ENCODE measurements at regions not wholly inside any gene's neighbourhood (a gene's known extent, or its start where the extent isn't known, plus 50 kb on each side); places are given as distances from the start of the nearest gene placed in this dataset.

- intact Hi-C loops (cut with micrococcal nuclease): no loop called here
These were observed 508.5 kb upstream of the FAT1 start for GRCh38 chr4:187232196-187232595.

DNA sequence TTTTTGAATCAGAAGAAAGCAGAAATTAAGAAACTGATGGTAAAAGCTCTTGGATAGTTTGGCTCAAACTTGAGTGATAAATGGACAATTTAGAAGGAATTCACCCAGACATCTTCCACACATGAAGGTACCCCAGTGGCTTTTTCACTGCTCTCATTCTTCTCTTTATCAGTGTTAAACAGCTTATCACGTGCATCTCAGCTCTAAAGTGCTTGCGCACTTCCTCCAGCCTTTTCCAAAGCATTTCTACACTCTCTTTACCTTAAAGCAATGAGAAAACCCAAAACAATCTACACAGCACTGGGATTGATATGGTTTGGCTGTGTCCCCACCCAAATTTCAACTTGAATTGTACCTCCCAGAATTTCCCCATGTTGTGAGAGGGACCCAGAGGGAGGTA, 509.1 kb upstream of the FAT1 start:
- intact Hi-C loops (cut with micrococcal nuclease): no loop called here

- intact Hi-C loops (cut with micrococcal nuclease): no loop called here
These were observed 512.0 kb upstream of the FAT1 start for GRCh38 chr4:187235456-187236170.

DNA sequence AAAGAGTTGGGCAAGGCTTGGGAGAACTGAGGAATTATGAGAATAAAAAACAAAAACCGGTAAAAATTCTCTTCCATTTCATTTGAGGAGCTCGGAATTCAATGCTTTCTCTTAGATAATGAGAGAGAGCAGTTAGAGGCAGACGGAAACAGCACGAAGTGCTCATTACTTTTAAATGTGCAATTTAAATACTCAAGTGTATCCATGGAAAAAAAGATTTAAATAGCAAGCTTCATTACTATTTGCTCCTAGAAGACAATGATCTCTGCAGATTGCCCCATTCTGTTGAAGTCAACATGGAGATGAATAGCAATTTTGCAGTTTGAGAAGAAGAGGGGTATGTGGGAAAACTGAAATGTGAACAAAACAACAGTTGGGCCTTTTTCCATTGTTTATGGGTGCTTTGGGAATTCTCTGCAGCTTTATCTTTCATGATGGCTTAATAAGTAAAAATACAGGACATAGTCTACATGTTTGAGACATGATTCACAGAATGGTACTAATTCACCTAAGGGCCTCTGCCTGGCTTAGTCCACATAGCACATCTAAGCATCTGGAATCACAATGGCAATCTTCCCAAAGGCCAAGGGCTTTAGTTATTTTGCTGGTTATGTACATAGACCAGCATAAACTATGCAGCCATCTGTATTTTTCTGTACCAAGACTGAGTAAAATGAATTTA, 512.7 kb upstream of the FAT1 start:
- intact Hi-C loops (cut with micrococcal nuclease): no loop called here

DNA sequence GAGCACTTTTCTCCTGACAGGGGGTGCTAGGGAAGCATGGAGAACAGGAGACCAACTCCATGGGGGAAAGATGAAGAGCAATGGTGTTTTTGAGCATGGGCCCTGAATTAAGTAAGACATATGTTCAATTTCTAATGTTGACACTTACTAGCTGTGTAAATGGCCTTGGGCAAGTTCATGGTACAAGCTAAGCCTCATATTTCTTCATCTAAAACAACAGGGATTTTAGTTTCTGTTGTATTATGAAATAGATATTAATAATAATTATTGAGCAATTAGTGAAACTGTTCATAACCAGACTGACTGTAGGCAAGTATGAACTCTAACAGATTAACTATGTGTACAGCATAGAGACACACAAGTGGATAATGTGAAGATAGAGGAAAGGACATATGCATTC, 515.0 kb upstream of the FAT1 start:
- intact Hi-C loops (cut with micrococcal nuclease): no loop called here

DNA sequence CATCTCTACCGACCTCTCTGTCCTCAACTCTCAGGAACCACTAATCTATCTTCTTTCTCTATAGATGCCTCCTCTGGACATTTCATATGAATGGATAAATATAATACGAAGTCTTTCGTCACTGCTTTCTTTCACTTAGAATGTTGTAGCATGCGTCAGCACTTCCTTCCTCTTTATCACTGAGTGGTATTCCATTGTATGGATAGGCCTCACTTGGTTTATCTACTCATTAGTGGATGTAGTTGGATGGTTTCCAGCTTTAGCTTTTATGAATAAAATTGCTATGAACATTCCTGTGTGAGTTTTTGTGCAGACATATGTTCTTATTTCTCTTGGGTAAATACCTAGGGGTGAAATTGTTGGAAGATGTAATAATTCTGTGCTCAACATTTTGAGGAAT, 528.2 kb upstream of the FAT1 start:
- intact Hi-C loops (cut with micrococcal nuclease): no loop called here

- intact Hi-C loops (cut with micrococcal nuclease): no loop called here
These were observed 533.2 kb upstream of the FAT1 start for GRCh38 chr4:187256897-187257296.

- intact Hi-C loops (cut with micrococcal nuclease): no loop called here
These were observed 535.2 kb upstream of the FAT1 start for GRCh38 chr4:187258651-187259401.

DNA sequence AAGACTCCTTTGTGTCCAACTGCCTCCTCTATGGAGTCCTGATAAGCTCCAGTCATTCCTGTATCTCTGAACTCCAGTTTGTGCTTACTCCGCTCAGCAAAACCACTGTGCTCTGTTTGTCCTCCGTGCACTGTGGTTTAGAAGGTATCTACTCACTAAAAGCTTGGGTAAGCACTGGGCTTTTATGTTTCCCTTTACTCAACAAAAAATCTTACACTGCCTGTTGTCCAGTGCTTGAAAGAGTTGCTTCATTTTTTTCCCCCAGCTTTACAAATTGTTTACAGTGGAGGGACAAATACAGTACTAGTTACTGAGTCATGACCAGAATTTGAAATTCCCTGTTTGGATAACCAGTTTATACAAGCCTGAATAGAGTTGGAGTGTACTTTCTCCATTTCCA, 545.3 kb upstream of the FAT1 start:
- intact Hi-C loops (cut with micrococcal nuclease): no loop called here

DNA sequence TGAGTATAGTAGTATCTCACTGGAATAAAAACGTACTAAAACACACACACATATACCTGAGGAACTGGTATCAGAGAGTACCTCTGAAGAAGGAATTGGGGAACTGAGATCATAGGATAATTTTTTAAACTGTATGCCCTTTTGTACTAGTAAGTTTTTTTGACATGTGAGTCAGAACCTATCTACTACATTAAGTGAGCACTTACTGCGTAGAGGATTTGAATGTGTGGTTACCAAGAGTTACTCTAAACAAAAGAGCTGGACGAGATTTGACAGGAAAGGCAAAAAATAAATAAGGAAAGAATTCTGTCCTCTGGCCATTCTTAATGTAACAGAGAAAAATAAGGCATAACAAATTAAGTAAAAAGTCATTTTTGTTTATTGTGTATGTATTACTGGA, 546.5 kb upstream of the FAT1 start:
- intact Hi-C loops (cut with micrococcal nuclease): no loop called here

GRCh38 chr4:187271848-187272247, 548.2 kb upstream of the FAT1 start:
- intact Hi-C loops (cut with micrococcal nuclease): no loop called here

GRCh38 chr4:187274153-187274552, 550.5 kb upstream of the FAT1 start:
- intact Hi-C loops (cut with micrococcal nuclease): no loop called here

- intact Hi-C loops (cut with micrococcal nuclease): no loop called here
These were observed 553.2 kb upstream of the FAT1 start for GRCh38 chr4:187276736-187277408.

GRCh38 chr4:187283201-187283955, 559.7 kb upstream of the FAT1 start:
- intact Hi-C loops (cut with micrococcal nuclease): no loop called here

- intact Hi-C loops (cut with micrococcal nuclease): no loop called here
These were observed 562.9 kb upstream of the FAT1 start for GRCh38 chr4:187286525-187286924.

- intact Hi-C loops (cut with micrococcal nuclease): no loop called here
These were observed 565.7 kb upstream of the FAT1 start for GRCh38 chr4:187289371-187289770.

DNA sequence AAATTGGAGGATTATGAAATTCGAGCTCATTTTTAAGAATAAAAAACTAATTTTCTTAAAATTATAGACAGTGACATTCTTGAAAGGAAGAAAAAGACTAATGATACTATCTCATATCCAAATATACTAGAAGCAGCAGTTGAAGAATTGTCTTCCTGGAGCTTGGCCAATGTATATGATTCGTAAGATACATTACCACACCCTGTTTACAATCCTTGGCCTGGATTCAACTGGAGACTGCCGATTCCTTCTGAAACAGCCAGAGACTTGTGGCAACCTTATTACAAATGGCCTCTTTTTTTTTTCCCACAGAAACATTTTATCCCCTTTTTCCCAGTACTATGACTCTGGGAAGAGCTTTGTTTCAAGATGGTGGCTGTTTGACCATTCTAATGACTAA, 571.2 kb upstream of the FAT1 start:
- intact Hi-C loops (cut with micrococcal nuclease): no loop called here

GRCh38 chr4:187301923-187302322, 578.3 kb upstream of the FAT1 start:
- intact Hi-C loops (cut with micrococcal nuclease): no loop called here

DNA sequence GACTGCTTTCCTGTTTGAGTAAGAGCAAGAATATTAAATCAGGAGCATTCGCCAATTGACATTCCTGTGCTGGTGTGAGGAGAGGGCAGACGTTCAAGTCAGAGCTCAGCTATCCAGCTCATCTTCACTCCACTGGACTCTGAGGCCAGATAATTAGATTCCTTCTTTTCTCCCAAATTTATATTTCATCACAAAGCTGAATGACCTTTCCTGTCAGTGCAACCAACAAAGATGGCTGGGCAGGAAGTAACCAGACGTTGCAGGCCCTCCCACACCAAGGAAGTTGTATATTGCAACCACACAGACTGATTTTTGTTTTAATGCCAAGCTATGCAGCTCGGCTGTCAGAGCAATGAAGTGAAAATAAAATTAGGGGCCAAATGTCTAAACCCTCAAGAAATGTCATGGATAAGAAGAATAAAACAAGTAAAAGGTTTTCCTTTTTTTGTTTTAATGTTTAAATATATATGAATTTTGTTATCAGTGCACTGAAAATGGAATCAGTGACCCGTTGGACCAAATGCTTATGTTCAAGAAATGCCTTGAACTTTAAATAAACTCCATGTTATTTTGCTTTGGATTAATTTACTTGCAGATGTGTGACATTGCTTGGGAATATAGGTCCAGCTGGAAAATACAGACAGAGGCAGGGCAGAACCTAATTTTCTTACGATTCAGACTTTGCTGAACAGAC, 578.9 kb upstream of the FAT1 start:
- intact Hi-C loops (cut with micrococcal nuclease): no loop called here

DNA sequence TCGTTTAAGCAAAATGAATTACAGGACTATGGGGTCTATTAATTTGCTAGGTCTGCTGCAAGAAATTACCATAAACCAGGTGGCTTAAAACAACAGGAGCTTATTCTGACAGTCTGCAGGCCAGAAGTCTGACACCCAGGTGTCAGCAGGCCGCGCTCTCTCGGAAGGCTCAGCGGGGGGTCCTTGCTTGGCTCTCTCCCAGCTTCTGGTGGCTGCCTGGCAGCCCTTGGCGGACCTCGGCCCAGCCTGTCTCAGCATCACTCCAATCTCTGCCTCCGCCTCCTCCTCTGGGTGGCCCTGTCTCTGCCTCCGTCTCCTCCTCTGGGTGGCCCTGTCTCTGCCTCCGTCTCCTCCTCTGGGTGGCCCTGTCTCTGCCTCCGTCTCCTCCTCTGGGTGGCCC, 580.5 kb upstream of the FAT1 start:
- intact Hi-C loops (cut with micrococcal nuclease): no loop called here

- intact Hi-C loops (cut with micrococcal nuclease): no loop called here
These were observed 583.5 kb upstream of the FAT1 start for GRCh38 chr4:187307131-187307530.

Data from T-helper 2 cell treated with Interferon-gamma antibody and Interleukin-4, amounts not matched to agents 100 ng/mL and 5 ng/mL, for 36 hours (primary cell).